Fibroblast of villous mesenchyme (primary cell): ENCODE measurements at regions not wholly inside any gene's neighbourhood (a gene's known extent, or its start where the extent isn't known, plus 50 kb on each side); places are given as distances from the start of the nearest gene placed in this dataset.

Experiments used
- DNase-seq: peaks from one replicate; pipeline ENCODE4 v3.0.0-alpha.2; 2010; ENCODE audit warnings: low read depth
- H3K4me3 ChIP-seq: 2 replicates; pipeline ENCODE4 v1.5.1; 2011; ENCODE audit warnings: low read depth, mild to moderate bottlenecking, low read length
- TF ChIP-seq, protein P1 (sequence below): IDR thresholded peaks from 2 replicates; pipeline ENCODE4 v1.5.1; 2012; ENCODE audit warnings: low read depth, mild to moderate bottlenecking, low read length; ENCODE audit not compliant: insufficient read depth

DNA sequence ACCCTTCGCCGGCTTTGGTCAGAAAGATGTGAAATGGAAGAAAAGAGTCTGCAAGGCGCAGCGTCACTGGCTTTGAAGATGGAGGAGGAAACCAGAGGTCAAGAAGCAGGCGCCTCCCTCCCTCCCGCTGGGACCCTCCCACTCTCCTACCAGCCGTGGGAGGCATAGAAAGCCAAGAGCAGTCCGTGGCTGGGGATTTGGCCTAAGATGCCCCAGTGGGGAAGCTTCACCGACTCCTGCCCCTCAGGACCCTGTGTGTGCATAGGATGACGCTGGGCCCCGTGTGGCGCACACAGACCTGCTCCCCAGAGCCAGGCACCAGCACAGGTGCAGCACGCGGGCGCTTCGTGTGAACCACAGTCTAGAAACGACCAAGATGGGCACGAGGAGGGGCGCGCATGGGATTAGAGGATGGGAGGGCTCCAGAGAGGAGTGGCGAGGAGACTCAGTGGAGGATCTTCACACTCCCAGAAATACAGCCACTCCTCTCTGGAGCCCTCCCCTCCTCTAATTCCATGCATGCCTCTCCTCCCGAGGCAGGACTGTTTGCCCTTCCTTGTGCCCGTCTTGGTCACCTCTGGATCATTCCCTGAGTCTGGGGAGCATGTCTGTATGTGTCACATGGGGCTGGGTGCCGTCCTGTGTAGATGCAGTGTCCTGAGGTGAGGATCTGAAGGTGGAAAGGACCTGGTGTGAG lies 194.3 kb downstream of the TEX29 start:
- DNase-seq: no peak
- TF ChIP-seq, protein P1, sequence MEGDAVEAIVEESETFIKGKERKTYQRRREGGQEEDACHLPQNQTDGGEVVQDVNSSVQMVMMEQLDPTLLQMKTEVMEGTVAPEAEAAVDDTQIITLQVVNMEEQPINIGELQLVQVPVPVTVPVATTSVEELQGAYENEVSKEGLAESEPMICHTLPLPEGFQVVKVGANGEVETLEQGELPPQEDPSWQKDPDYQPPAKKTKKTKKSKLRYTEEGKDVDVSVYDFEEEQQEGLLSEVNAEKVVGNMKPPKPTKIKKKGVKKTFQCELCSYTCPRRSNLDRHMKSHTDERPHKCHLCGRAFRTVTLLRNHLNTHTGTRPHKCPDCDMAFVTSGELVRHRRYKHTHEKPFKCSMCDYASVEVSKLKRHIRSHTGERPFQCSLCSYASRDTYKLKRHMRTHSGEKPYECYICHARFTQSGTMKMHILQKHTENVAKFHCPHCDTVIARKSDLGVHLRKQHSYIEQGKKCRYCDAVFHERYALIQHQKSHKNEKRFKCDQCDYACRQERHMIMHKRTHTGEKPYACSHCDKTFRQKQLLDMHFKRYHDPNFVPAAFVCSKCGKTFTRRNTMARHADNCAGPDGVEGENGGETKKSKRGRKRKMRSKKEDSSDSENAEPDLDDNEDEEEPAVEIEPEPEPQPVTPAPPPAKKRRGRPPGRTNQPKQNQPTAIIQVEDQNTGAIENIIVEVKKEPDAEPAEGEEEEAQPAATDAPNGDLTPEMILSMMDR: no peak
- H3K4me3 ChIP-seq: no peak overlapping the region

DNA sequence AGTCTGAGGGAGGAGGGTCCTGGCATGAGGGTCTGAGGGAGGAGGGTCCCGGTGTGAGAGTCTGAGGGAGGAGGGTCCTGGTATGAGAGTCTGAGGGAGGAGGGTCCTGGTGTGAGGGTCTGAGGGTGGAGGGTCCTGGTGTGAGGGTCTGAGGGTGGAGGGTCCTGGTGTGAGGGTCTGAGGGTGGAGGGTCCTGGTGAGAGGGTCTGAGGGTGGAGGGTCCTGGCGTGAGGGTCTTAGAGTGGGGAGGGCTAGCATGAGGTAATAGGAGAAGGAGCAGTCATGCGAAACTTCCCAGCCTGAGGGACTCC lies 194.8 kb downstream of the TEX29 start:
- TF ChIP-seq, protein P1: no peak
- no peak overlapping the region for H3K4me3 ChIP-seq
- DNase-seq: no peak

DNA sequence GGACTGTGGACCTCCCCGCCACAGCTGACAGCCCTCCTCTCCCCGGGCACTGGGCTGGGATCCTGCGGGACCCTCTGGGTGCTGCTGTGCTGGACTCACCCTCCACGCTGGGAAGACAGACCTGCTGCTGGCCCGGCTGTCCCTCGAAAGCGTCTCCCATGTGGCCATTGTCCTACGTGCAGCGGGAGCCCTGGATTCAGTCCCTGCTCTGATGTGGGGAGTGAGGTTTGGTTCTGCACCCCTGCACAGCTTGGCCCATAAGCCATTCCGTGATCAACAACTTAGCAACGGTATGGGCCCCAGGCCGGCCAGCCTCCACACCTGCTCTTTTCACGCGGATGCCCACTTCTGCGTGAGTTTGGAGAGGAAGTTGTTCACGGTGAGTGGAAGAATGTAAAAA lies 195.2 kb downstream of the TEX29 start:
- H3K4me3 ChIP-seq: no peak overlapping the region
- DNase-seq: no peak
- TF ChIP-seq, protein P1: no peak

DNA sequence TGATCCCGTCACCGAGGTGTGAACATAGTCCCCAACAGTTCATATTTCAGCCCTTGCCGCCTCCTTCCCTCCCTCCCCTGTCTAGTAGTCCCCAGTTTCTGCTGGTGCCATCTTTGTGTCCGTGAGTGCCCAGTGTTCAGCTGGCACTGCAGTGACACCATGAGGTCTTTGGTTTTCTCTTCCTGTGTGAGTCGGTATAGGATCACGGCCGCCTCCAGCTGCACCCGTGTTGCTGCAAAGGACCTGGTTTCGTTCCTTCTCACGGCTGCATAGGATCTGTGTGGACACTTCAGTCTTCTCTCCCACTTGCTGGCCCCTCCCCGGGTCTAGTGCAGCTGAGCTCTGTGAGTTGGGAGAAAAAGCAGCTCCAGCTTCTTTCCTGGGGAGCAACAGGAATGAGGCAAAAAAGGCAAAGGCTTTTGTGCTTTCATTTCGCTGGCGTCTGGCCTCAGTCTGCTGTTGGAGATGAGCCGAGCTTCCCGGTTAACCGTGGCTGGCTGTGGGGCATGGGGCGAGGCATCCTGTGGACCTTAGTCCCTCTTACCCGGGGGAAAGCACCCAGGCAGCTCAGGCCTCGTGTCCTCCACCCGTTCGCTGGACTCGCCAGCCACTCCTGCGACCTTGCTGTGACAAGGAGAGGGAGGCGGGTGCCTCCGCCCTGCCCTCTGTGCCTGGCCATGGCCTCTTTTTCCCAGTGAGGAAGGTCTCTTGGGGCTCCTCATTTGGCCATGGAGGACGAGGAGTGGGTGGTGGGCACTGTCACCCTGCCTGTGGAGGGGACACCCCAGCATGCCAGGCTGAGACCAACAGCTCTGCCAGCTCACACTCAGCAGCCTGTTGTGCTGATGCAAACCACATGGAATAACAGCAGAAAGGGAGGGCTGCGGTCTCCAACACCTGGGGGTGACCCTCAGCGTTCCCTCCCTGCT lies 196.5 kb downstream of the TEX29 start:
- TF ChIP-seq, protein P1: no peak
- no peak for DNase-seq
- no peak overlapping the region for H3K4me3 ChIP-seq

DNA sequence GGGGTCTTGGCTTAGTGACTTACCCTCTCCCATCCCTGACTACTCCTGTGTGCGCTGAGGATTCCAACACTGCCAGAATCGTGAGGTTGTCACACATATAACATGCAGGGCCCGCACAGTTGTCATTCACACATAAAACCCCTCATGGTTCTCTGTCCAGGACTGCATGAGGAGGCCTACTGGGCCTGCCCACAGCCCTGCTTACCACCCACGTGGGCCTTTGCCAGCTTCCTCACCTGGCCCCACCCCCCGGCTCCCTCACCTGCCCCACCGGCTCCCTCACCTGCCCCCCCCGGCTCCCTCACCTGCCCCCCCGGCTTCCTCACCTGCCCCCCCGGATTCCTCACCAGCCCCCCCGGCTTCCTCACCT lies 197.2 kb downstream of the TEX29 start:
- DNase-seq: no peak
- TF ChIP-seq, protein P1: no peak

DNA sequence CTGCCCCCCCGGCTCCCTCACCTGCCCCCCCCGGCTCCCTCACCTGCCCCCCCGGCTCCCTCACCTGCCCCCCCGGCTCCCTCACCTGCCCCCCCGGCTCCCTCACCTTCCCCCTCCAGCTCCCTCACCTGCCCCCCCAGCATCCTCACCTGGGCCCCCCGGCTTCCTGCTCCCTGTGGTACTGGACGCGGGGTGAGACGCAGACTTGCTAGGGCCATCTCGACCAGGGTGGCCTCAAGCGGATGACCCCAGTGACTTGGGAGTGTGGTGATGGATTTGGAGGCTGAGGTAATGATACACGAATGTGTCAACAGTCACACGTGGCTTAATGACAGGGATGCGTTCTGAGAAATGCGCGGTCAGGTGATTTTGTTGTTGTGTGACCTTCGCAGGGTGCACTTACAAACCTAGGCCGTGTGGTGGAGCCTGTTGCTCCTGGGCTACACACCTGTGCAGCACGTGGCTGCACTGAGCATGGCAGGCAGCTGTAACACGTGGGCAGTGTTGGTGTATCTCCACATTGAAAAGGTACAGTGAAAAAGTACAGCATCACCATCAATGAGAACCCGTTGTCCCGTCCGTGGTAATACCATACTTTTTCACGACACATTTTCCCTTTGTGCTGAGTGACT lies 197.8 kb downstream of the TEX29 start:
- DNase-seq: no peak
- no peak overlapping the region for H3K4me3 ChIP-seq
- TF ChIP-seq, protein P1: no peak

More for the DNA sequence above, 197.2 kb downstream of the TEX29 start:
- no peak overlapping the region for H3K4me3 ChIP-seq
